ENCODE measurements at regions not wholly inside any gene's neighbourhood (a gene's known extent, or its start where the extent isn't known, plus 50 kb on each side); places are given as distances from the start of the nearest gene placed in this dataset.

DNA sequence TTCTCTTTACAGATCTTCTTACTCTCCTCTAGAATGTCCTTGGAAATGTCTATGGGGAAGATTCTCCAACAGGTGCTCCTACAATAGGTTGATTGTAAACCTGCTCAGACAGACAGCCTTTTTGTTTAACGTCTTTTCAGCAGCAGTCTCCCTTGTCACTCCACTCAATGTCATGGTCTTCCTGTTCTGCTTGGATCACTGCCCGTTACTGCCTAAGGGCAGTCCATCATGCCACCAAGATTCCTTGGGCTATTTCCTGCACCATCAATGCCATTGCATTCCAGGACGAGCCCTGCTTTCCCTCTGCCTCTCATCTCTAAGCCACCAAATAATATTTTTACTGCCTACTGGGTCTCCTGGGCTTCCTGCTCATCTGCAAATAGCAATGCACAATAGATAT lies 97.4 kb upstream of the GALNT5 start:
- no peak overlapping the region for H3K4me3 ChIP-seq
- ATAC-seq: no peak
- H3K27ac Mint-ChIP-seq: no peak overlapping the region
- H3K9me3 Mint-ChIP-seq: peaks cover 9% of the 10 kb centered on the region
- no peak overlapping the region for H2AFZ ChIP-seq
- no peak overlapping the region for H3K27ac ChIP-seq (ENCODE audit: low read depth)
- H3K36me3 ChIP-seq (ENCODE audit: insufficient read depth): no peaks in the 10 kb centered on the region
- no peaks in the 10 kb centered on the region for H3K4me1 Mint-ChIP-seq
- DNase-seq (ENCODE audit: low spot score): no peak
- H3F3A ChIP-seq (replicated peaks; ENCODE audit: low read depth): no peaks in the 10 kb centered on the region
- peaks cover 3% of the 10 kb centered on the region; the same call in 1 of the 2 replicates for H3K9me2 ChIP-seq (ENCODE audit: insufficient read depth)
- H3K4me3 Mint-ChIP-seq: no peak overlapping the region
- TF ChIP-seq ZNF331 (CRISPR knock-in tag; IDR thresholded peaks at IDR 0.05; ENCODE audit: low read depth) (no peak), POLR2AphosphoS5 (IDR thresholded peaks at IDR 0.05; ENCODE audit: low read depth) (no peak), CREB1 (CRISPR knock-in tag; IDR thresholded peaks at IDR 0.05; ENCODE audit: low read depth) (no peak), STAT1 (IDR thresholded peaks at IDR 0.05; ENCODE audit: unreplicated experiment) (no peak), JUNB (IDR thresholded peaks at IDR 0.05; ENCODE audit: unreplicated experiment) (no peak), ZNF114 (CRISPR knock-in tag; IDR thresholded peaks at IDR 0.05) (no peak)
- no peaks in the 10 kb centered on the region for H3K27me3 ChIP-seq (ENCODE audit: insufficient read depth)
- H3K79me2 ChIP-seq (replicated peaks; ENCODE audit: insufficient read depth): no peaks in the 10 kb centered on the region
- H3K4me1 ChIP-seq (ENCODE audit: insufficient read depth): no peaks in the 10 kb centered on the region
- no peak overlapping the region for H3K4me2 ChIP-seq
- H3K36me3 Mint-ChIP-seq (ENCODE audit: low read depth): 0 out of 3 replicates have a peak, but pooled peaks cover 3% of the 10 kb centered on the region
- H4K20me1 ChIP-seq (replicated peaks; ENCODE audit: insufficient read depth): no peaks in the 10 kb centered on the region
- no peaks in the 10 kb centered on the region for H3K27me3 Mint-ChIP-seq (ENCODE audit: insufficient read depth, low read depth, poor library complexity)

GRCh38 chr2:157164370-157164769 lies 93.1 kb upstream of the GALNT5 start:
- DNase-seq (ENCODE audit: low spot score): no peak
- no peak overlapping the region for H3K4me2 ChIP-seq
- no peaks in the 10 kb centered on the region for H3K4me1 ChIP-seq (ENCODE audit: insufficient read depth)
- H3K36me3 ChIP-seq (ENCODE audit: insufficient read depth): no peaks in the 10 kb centered on the region
- Mint-ChIP-seq H3K36me3 (ENCODE audit: low read depth) (0 out of 3 replicates have a peak, but pooled peaks cover 3% of the 10 kb centered on the region), H3K27me3 (ENCODE audit: insufficient read depth, low read depth, poor library complexity) (peaks cover 3% of the 10 kb centered on the region), H3K9me3 (peaks cover 12% of the 10 kb centered on the region), H3K27ac (no peak overlapping the region), H3K4me1 (no peaks in the 10 kb centered on the region), H3K4me3 (no peak overlapping the region)
- H3K4me3 ChIP-seq: no peak overlapping the region
- no peaks in the 10 kb centered on the region for H4K20me1 ChIP-seq (replicated peaks; ENCODE audit: insufficient read depth)
- H3F3A ChIP-seq (replicated peaks; ENCODE audit: low read depth): no peaks in the 10 kb centered on the region
- H2AFZ ChIP-seq: no peak overlapping the region
- no peak overlapping the region for H3K27ac ChIP-seq (ENCODE audit: low read depth)
- peaks cover 3% of the 10 kb centered on the region; the same call in 1 of the 2 replicates for H3K9me2 ChIP-seq (ENCODE audit: insufficient read depth)
- no peaks in the 10 kb centered on the region for H3K79me2 ChIP-seq (replicated peaks; ENCODE audit: insufficient read depth)
- no peaks in the 10 kb centered on the region for H3K27me3 ChIP-seq (ENCODE audit: insufficient read depth)
- ATAC-seq: no peak
- TF ChIP-seq ZNF331 (CRISPR knock-in tag; IDR thresholded peaks at IDR 0.05; ENCODE audit: low read depth): no peak
- no peak for TF ChIP-seq POLR2AphosphoS5 (IDR thresholded peaks at IDR 0.05; ENCODE audit: low read depth)
- TF ChIP-seq JUNB (IDR thresholded peaks at IDR 0.05; ENCODE audit: unreplicated experiment): no peak
- TF ChIP-seq, protein P1, sequence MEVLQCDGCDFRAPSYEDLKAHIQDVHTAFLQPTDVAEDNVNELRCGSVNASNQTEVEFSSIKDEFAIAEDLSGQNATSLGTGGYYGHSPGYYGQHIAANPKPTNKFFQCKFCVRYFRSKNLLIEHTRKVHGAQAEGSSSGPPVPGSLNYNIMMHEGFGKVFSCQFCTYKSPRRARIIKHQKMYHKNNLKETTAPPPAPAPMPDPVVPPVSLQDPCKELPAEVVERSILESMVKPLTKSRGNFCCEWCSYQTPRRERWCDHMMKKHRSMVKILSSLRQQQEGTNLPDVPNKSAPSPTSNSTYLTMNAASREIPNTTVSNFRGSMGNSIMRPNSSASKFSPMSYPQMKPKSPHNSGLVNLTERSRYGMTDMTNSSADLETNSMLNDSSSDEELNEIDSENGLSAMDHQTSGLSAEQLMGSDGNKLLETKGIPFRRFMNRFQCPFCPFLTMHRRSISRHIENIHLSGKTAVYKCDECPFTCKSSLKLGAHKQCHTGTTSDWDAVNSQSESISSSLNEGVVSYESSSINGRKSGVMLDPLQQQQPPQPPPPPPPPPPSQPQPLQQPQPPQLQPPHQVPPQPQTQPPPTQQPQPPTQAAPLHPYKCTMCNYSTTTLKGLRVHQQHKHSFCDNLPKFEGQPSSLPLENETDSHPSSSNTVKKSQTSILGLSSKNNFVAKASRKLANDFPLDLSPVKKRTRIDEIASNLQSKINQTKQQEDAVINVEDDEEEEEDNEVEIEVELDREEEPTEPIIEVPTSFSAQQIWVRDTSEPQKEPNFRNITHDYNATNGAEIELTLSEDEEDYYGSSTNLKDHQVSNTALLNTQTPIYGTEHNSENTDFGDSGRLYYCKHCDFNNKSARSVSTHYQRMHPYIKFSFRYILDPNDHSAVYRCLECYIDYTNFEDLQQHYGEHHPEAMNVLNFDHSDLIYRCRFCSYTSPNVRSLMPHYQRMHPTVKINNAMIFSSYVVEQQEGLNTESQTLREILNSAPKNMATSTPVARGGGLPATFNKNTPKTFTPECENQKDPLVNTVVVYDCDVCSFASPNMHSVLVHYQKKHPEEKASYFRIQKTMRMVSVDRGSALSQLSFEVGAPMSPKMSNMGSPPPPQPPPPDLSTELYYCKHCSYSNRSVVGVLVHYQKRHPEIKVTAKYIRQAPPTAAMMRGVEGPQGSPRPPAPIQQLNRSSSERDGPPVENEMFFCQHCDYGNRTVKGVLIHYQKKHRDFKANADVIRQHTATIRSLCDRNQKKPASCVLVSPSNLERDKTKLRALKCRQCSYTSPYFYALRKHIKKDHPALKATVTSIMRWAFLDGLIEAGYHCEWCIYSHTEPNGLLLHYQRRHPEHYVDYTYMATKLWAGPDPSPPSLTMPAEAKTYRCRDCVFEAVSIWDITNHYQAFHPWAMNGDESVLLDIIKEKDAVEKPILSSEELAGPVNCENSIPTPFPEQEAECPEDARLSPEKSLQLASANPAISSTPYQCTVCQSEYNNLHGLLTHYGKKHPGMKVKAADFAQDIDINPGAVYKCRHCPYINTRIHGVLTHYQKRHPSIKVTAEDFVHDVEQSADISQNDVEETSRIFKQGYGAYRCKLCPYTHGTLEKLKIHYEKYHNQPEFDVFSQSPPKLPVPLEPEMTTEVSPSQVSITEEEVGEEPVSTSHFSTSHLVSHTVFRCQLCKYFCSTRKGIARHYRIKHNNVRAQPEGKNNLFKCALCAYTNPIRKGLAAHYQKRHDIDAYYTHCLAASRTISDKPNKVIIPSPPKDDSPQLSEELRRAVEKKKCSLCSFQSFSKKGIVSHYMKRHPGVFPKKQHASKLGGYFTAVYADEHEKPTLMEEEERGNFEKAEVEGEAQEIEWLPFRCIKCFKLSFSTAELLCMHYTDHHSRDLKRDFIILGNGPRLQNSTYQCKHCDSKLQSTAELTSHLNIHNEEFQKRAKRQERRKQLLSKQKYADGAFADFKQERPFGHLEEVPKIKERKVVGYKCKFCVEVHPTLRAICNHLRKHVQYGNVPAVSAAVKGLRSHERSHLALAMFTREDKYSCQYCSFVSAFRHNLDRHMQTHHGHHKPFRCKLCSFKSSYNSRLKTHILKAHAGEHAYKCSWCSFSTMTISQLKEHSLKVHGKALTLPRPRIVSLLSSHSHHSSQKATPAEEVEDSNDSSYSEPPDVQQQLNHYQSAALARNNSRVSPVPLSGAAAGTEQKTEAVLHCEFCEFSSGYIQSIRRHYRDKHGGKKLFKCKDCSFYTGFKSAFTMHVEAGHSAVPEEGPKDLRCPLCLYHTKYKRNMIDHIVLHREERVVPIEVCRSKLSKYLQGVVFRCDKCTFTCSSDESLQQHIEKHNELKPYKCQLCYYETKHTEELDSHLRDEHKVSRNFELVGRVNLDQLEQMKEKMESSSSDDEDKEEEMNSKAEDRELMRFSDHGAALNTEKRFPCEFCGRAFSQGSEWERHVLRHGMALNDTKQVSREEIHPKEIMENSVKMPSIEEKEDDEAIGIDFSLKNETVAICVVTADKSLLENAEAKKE (CRISPR knock-in tag; IDR thresholded peaks at IDR 0.05): no peak
- no peak for TF ChIP-seq ZNF114 (CRISPR knock-in tag; IDR thresholded peaks at IDR 0.05)
- TF ChIP-seq, protein P2, sequence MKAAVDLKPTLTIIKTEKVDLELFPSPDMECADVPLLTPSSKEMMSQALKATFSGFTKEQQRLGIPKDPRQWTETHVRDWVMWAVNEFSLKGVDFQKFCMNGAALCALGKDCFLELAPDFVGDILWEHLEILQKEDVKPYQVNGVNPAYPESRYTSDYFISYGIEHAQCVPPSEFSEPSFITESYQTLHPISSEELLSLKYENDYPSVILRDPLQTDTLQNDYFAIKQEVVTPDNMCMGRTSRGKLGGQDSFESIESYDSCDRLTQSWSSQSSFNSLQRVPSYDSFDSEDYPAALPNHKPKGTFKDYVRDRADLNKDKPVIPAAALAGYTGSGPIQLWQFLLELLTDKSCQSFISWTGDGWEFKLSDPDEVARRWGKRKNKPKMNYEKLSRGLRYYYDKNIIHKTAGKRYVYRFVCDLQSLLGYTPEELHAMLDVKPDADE (IDR thresholded peaks at IDR 0.05): no peak
- TF ChIP-seq NANOG (IDR thresholded peaks at IDR 0.05; ENCODE audit: borderline replicate concordance): no peak
